ENCODE measurements at regions not wholly inside any gene's neighbourhood (a gene's known extent, or its start where the extent isn't known, plus 50 kb on each side); places are given as distances from the start of the nearest gene placed in this dataset.
A peak's percentile ranks its signal among the peaks of the same experiment; 100 is the strongest.

- BruUV-seq (replicated peaks), result no TSS peak
- no peaks in the 10 kb centered on the region for H3K9me3 ChIP-seq (ENCODE audit: low read length)
- peaks cover 3% of the 10 kb centered on the region; the same call in 1 of the 2 replicates for H4K20me1 ChIP-seq (ENCODE audit: insufficient read depth, low read length)
- in situ Hi-C loops (cut with HindIII; ENCODE audit: extremely low pct_ligation_motif_present, low pct_unique_long_range_greater_than_20kb), result loop anchor here (10.0 kb wide), 1 partner anchor 62 kb away; no protein-coding TSS in a partner anchor
- no peak for ATAC-seq
- no peak overlapping the region for H3K9ac ChIP-seq (ENCODE audit: insufficient read depth, low read depth, low read length)
- 78% methylated on average over 14 of the region's 19 CpGs for WGBS (ENCODE audit: low lambda C conversion rate)
- no peak overlapping the region for H3K27ac ChIP-seq (ENCODE audit: extremely low read length, insufficient read depth, low read length)
- DNase-seq (ENCODE audit: low spot score), result no peak
- ChIA-PET CTCF (ENCODE audit: low intra/inter-chr PET ratio, low total read pairs) (no interaction called here), POLR2A (no interaction called here)
- intact Hi-C loops (cut with micrococcal nuclease; ENCODE audit: unreplicated experiment), result no loop called here
- no peak overlapping the region for H3K4me2 ChIP-seq (ENCODE audit: low read depth, low read length)
- no peak for FAIRE-seq
- H2AFZ ChIP-seq (ENCODE audit: low read length), result no peak overlapping the region
- H3K4me3 ChIP-seq (replicated peaks in 1 of 3; ENCODE audit: insufficient read depth in 1 of 3, low read depth in 2 of 3, low read length in 3 of 3), result no peak overlapping the region
- peaks cover 64% of the 10 kb centered on the region for H3K4me1 ChIP-seq (ENCODE audit: insufficient read depth, low read length)
- peak; percentile 92 for TF ChIP-seq ZNF768 (CRISPR knock-in tag; IDR thresholded peaks at IDR 0.05)
- TF ChIP-seq GABPA (IDR thresholded peaks at IDR 0.05; ENCODE audit: low read depth, low read length), result no peak
- TF ChIP-seq GABPA (CRISPR knock-in tag; IDR thresholded peaks at IDR 0.05; ENCODE audit: low read depth), result no peak
- H3K27me3 ChIP-seq (ENCODE audit: control insufficient read depth in 1 of 2, insufficient read depth in 2 of 2, low read length in 2 of 2), result peaks cover 0 to 2% of the 10 kb centered on the region in 2 experiments; a peak in 1 of 5 replicates
- H3K36me3 ChIP-seq (replicated peaks in 1 of 2; ENCODE audit: control insufficient read depth in 1 of 2, insufficient read depth in 2 of 2, low read length in 2 of 2), result no peaks in the 10 kb centered on the region
- no peaks in the 10 kb centered on the region for H3K79me2 ChIP-seq (ENCODE audit: insufficient read depth, low read length)
Measured at GRCh38 chr16:85216522-85217375, 104.5 kb upstream of the CIBAR2 start.

DNA sequence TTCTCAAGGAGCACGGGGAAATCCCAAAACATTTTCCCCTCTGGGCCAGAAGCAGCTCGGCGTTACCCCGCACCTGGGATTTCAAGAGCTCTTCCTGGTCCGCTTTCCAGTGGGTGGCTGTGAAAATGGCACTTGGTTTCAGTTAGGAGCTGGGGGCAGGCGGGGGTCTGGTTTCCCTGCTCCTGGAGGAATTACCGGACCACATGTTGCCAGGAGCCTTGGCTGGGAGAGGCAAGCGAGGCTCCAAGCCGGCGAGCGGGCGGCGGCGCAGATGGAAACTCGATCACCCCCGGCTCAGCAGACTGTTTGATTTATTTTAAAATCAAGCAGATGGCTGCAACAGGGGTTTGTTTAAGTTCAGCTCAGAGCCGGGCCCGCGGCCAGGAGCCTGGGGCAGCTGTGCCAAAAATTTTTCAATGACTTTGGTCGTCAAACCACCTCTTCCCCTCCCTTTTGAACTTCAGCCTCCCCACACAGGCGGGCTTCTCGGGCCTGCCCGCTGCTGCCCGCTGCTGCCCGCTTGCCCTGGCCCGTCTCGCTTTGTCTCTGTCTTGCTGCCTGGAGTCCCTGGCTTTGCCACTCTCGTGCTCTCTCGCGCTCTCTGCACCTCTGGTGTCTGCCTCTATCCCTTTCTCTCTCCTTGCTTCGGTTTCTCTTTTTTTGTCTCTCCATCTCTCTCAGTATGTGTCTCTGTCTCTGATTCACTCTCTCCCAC is 108.0 kb upstream of the CIBAR2 start:
- 33% methylated on average over 27 of the region's 31 CpGs for WGBS (ENCODE audit: low lambda C conversion rate)
- 0 out of 2 replicates have a peak, but pooled peaks have one; percentile 39 for TF ChIP-seq REL (CRISPR knock-in tag; conservative IDR thresholded peaks at IDR 0.05)
- TF ChIP-seq EZH2 (conservative IDR thresholded peaks at IDR 0.05; ENCODE audit: low read depth, low read length), result no peak
- no peak for TF ChIP-seq ZNF614 (CRISPR knock-in tag; IDR thresholded peaks at IDR 0.05; ENCODE audit: borderline replicate concordance)
- TF ChIP-seq HNF4A (CRISPR knock-in tag; IDR thresholded peaks at IDR 0.05), result peak; percentile 28; the same call in 1 of the 2 replicates
- TF ChIP-seq ZNF263 (CRISPR knock-in tag; IDR thresholded peaks at IDR 0.05), result 0 out of 2 replicates have a peak, but pooled peaks have one; percentile 33
- peak; percentile 60 for TF ChIP-seq ZNF687 (CRISPR knock-in tag; IDR thresholded peaks at IDR 0.05)
- TF ChIP-seq, protein P1, sequence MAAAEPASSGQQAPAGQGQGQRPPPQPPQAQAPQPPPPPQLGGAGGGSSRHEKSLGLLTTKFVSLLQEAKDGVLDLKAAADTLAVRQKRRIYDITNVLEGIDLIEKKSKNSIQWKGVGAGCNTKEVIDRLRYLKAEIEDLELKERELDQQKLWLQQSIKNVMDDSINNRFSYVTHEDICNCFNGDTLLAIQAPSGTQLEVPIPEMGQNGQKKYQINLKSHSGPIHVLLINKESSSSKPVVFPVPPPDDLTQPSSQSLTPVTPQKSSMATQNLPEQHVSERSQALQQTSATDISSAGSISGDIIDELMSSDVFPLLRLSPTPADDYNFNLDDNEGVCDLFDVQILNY (CRISPR knock-in tag; conservative IDR thresholded peaks at IDR 0.05), result no peak

More for the DNA sequence above, 108.0 kb upstream of the CIBAR2 start:
- Histone ChIP-seq H3K27ac (ENCODE audit: extremely low read length, insufficient read depth, low read length) (no peak overlapping the region), H4K20me1 (ENCODE audit: insufficient read depth, low read length) (0 out of 2 replicates have a peak, but pooled peaks cover 3% of the 10 kb centered on the region), H3K4me3 (replicated peaks in 1 of 3; ENCODE audit: insufficient read depth in 1 of 3, low read depth in 2 of 3, low read length in 3 of 3) (peak overlapping the region; percentile 18 to 48 (median 45); a peak in 5 of 6 replicates), H3K9ac (ENCODE audit: insufficient read depth, low read depth, low read length) (peak overlapping the region; percentile 12; the same call in 1 of the 2 replicates), H3K36me3 (replicated peaks in 1 of 2; ENCODE audit: control insufficient read depth in 1 of 2, insufficient read depth in 2 of 2, low read length in 2 of 2) (no peaks in the 10 kb centered on the region), H2AFZ (ENCODE audit: low read length) (no peak overlapping the region), H3K4me2 (ENCODE audit: low read depth, low read length) (peak overlapping the region; percentile 60), H3K79me2 (ENCODE audit: insufficient read depth, low read length) (no peaks in the 10 kb centered on the region), H3K9me3 (ENCODE audit: low read length) (no peaks in the 10 kb centered on the region), H3K27me3 (ENCODE audit: control insufficient read depth in 1 of 2, insufficient read depth in 2 of 2, low read length in 2 of 2) (peaks cover 0 to 2% of the 10 kb centered on the region in 2 experiments; a peak in 1 of 5 replicates), H3K4me1 (ENCODE audit: insufficient read depth, low read length) (peaks cover 39% of the 10 kb centered on the region)
- peak; percentile 70 for ATAC-seq
- intact Hi-C loops (cut with micrococcal nuclease; ENCODE audit: unreplicated experiment), result no loop called here
- POLR2A ChIA-PET, result no interaction called here
- DNase-seq (ENCODE audit: low spot score), result peak; percentile 22
- BruUV-seq (replicated peaks), result no TSS peak
- CTCF ChIA-PET (ENCODE audit: low intra/inter-chr PET ratio, low total read pairs), result no interaction called here
- FAIRE-seq, result no peak
- in situ Hi-C loops (cut with HindIII; ENCODE audit: extremely low pct_ligation_motif_present, low pct_unique_long_range_greater_than_20kb), result loop anchor here (10.0 kb wide), 1 partner anchor 95 kb away; no protein-coding TSS in a partner anchor
